Astrocyte (in vitro differentiated cells and primary cell): ENCODE measurements at regions not wholly inside any gene's neighbourhood (a gene's known extent, or its start where the extent isn't known, plus 50 kb on each side); places are given as distances from the start of the nearest gene placed in this dataset.

Experiments used
- DNase-seq: peaks from one replicate; pipeline ENCODE4 v3.0.0-alpha.2; 2010; ENCODE audit warnings: low read depth
- FAIRE-seq: peaks from 2 replicates; lab custom pipeline; 2011; peaks lifted over from hg19 to GRCh38; lab: Jason Lieb, UNC
- H2AFZ ChIP-seq: 2 replicates; pipeline ENCODE4 v1.6.0; 2012; ENCODE audit warnings: low read depth, low read length, inconsistent platforms
- H3K27ac ChIP-seq: 2 replicates; pipeline ENCODE4 v1.5.1; 2011; ENCODE audit warnings: low read depth, low read length, inconsistent platforms
- H3K27me3 ChIP-seq: 2 replicates; pipeline ENCODE4 v1.6.0; 2011; ENCODE audit warnings: low read length, inconsistent platforms; ENCODE audit not compliant: insufficient read depth
- H3K36me3 ChIP-seq: 2 replicates; pipeline ENCODE4 v1.5.1; 2011; ENCODE audit warnings: low read length, inconsistent platforms; ENCODE audit not compliant: insufficient read depth
- H3K4me1 ChIP-seq: 2 replicates; pipeline ENCODE4 v1.5.1; 2011; ENCODE audit warnings: low read length, inconsistent platforms; ENCODE audit not compliant: insufficient read depth
- H3K4me2 ChIP-seq: 2 replicates; pipeline ENCODE4 v1.6.0; 2012; ENCODE audit warnings: low read length, inconsistent platforms
- H3K4me3 ChIP-seq: 2 replicates; pipeline ENCODE4 v1.5.1; 2011; ENCODE audit warnings: low read depth, mild to moderate bottlenecking, low read length, inconsistent platforms; ENCODE audit not compliant: insufficient read depth
- H3K79me2 ChIP-seq: 2 replicates; pipeline ENCODE4 v1.6.0; 2012; ENCODE audit warnings: mild to moderate bottlenecking, low read length, inconsistent platforms; ENCODE audit not compliant: insufficient read depth
- H3K9ac ChIP-seq: 2 replicates; pipeline ENCODE4 v1.6.0; 2012; ENCODE audit warnings: mild to moderate bottlenecking, low read length, inconsistent platforms
- H3K9me3 ChIP-seq: 2 replicates; pipeline ENCODE4 v1.5.1; 2012; ENCODE audit warnings: low read depth, mild to moderate bottlenecking, low read length, inconsistent platforms; ENCODE audit not compliant: insufficient read depth
- H4K20me1 ChIP-seq: 2 replicates; pipeline ENCODE4 v1.6.0; 2012; ENCODE audit warnings: low read length, inconsistent platforms; ENCODE audit not compliant: insufficient read depth
- H3K27ac Mint-ChIP-seq: one replicate; pipeline ENCODE4 v1.8.0; 2021; ENCODE audit warnings: mild to moderate bottlenecking, mixed read lengths; ENCODE audit not compliant: unreplicated experiment
- H3K27me3 Mint-ChIP-seq: one replicate; pipeline ENCODE4 v1.8.0; 2021; ENCODE audit warnings: low read depth, mixed read lengths; ENCODE audit not compliant: unreplicated experiment
- H3K36me3 Mint-ChIP-seq: one replicate; pipeline ENCODE4 v1.8.0; 2021; ENCODE audit warnings: low read depth, mixed read lengths; ENCODE audit not compliant: unreplicated experiment
- H3K4me1 Mint-ChIP-seq: one replicate; pipeline ENCODE4 v1.8.0; 2021; ENCODE audit warnings: low read depth, mixed read lengths; ENCODE audit not compliant: unreplicated experiment
- H3K4me3 Mint-ChIP-seq: one replicate; pipeline ENCODE4 v1.8.0; 2021; ENCODE audit warnings: mild to moderate bottlenecking, moderate library complexity, mixed read lengths; ENCODE audit not compliant: unreplicated experiment
- H3K9me3 Mint-ChIP-seq: one replicate; pipeline ENCODE4 v1.8.0; 2021; ENCODE audit warnings: mild to moderate bottlenecking, mixed read lengths; ENCODE audit not compliant: unreplicated experiment
- CTCF ChIP-seq: IDR thresholded peaks from 2 replicates; pipeline ENCODE4 v1.5.1; 2011; ENCODE audit warnings: low read depth, mild to moderate bottlenecking, inconsistent platforms, low read length, moderate library complexity; ENCODE audit not compliant: insufficient read depth
- EZH2 ChIP-seq: IDR thresholded peaks from 2 replicates; pipeline ENCODE4 v1.6.1; 2012; ENCODE audit warnings: mild to moderate bottlenecking, low read length, inconsistent platforms; ENCODE audit not compliant: insufficient read depth

- DNase-seq, result no peak
- no peaks in the 10 kb centered on the region for H4K20me1 ChIP-seq
- no peak overlapping the region for H3K9ac ChIP-seq
- H3K36me3 Mint-ChIP-seq, result no peaks in the 10 kb centered on the region
- H3K4me2 ChIP-seq, result no peak overlapping the region
- H3K36me3 ChIP-seq, result no peaks in the 10 kb centered on the region
- no peaks in the 10 kb centered on the region for H3K4me1 ChIP-seq
- no peak overlapping the region for H3K4me3 Mint-ChIP-seq
- FAIRE-seq, result no peak
- no peak overlapping the region for H3K4me3 ChIP-seq
- H3K9me3 ChIP-seq, result no peaks in the 10 kb centered on the region
- TF ChIP-seq EZH2, result no peak
- TF ChIP-seq CTCF, result no peak
- H3K4me1 Mint-ChIP-seq, result no peaks in the 10 kb centered on the region
- H3K79me2 ChIP-seq, result no peaks in the 10 kb centered on the region
- peaks cover 2% of the 10 kb centered on the region for H3K9me3 Mint-ChIP-seq
- no peak overlapping the region for H3K27ac Mint-ChIP-seq
- no peak overlapping the region for H3K27ac ChIP-seq
- no peaks in the 10 kb centered on the region for H3K27me3 Mint-ChIP-seq
- no peak overlapping the region for H2AFZ ChIP-seq
- no peaks in the 10 kb centered on the region for H3K27me3 ChIP-seq
Observed at GRCh38 chr14:66432334-66432733, 53.8 kb upstream of the CCDC196 start.

- FAIRE-seq, result no peak
- Mint-ChIP-seq H3K9me3 (peaks cover 5% of the 10 kb centered on the region), H3K36me3 (no peaks in the 10 kb centered on the region), H3K4me1 (no peaks in the 10 kb centered on the region), H3K27me3 (no peaks in the 10 kb centered on the region), H3K27ac (no peak overlapping the region), H3K4me3 (no peak overlapping the region)
- H3K9ac ChIP-seq, result no peak overlapping the region
- no peaks in the 10 kb centered on the region for H3K36me3 ChIP-seq
- H3K79me2 ChIP-seq, result no peaks in the 10 kb centered on the region
- no peaks in the 10 kb centered on the region for H4K20me1 ChIP-seq
- no peaks in the 10 kb centered on the region for H3K4me1 ChIP-seq
- no peak for DNase-seq
- no peak overlapping the region for H3K4me3 ChIP-seq
- TF ChIP-seq CTCF (no peak), EZH2 (no peak)
- no peaks in the 10 kb centered on the region for H3K9me3 ChIP-seq
- no peak overlapping the region for H3K27ac ChIP-seq
- H3K4me2 ChIP-seq, result no peak overlapping the region
- no peak overlapping the region for H2AFZ ChIP-seq
- no peaks in the 10 kb centered on the region for H3K27me3 ChIP-seq
Observed at GRCh38 chr14:66434464-66434863, 51.7 kb upstream of the CCDC196 start.

GRCh38 chr14:66435683-66436082 lies 50.5 kb upstream of the CCDC196 start:
- TF ChIP-seq CTCF (no peak), EZH2 (no peak)
- H3K9me3 ChIP-seq, result no peaks in the 10 kb centered on the region
- H3K27ac Mint-ChIP-seq, result no peak overlapping the region
- no peak overlapping the region for H2AFZ ChIP-seq
- no peaks in the 10 kb centered on the region for H3K27me3 Mint-ChIP-seq
- H3K4me1 Mint-ChIP-seq, result no peaks in the 10 kb centered on the region
- FAIRE-seq (no peak), DNase-seq (no peak)
- H3K36me3 Mint-ChIP-seq, result no peaks in the 10 kb centered on the region
- peaks cover 5% of the 10 kb centered on the region for H3K9me3 Mint-ChIP-seq
- H3K36me3 ChIP-seq, result no peaks in the 10 kb centered on the region
- H4K20me1 ChIP-seq, result no peaks in the 10 kb centered on the region
- no peak overlapping the region for H3K27ac ChIP-seq
- H3K4me3 Mint-ChIP-seq, result no peak overlapping the region
- no peak overlapping the region for H3K9ac ChIP-seq
- no peaks in the 10 kb centered on the region for H3K79me2 ChIP-seq
- no peaks in the 10 kb centered on the region for H3K4me1 ChIP-seq
- H3K4me3 ChIP-seq, result no peak overlapping the region
- H3K4me2 ChIP-seq, result no peak overlapping the region
- H3K27me3 ChIP-seq, result no peaks in the 10 kb centered on the region
